ENCODE measurements at regions not wholly inside any gene's neighbourhood (a gene's known extent, or its start where the extent isn't known, plus 50 kb on each side); places are given as distances from the start of the nearest gene placed in this dataset.

DNA sequence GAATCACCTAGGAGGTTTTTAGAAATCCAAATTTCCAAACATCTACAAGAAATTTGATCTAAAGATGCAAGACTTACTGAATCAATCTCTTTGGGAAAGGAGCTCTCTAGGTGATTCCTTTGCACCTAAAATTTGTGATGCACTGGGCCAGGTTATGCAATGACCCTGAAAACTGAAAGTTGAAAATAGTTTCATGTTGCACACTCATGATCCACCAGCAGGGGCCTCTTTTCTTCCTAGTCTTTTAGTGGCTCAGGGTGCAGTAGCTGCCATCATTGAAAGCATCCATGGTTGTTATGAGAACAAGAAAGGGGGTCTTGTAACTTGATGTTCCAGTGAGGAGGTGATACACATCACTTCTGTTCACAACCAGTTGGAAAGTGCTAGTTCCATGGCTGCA lies 486.8 kb downstream of the PSAT1 start:
- no peaks in the 10 kb centered on the region for H3K36me3 ChIP-seq (ENCODE audit: insufficient read depth, low read length, poor library complexity, severe bottlenecking)
- no peak for TF ChIP-seq EZH2 (IDR thresholded peaks at IDR 0.05; ENCODE audit: borderline replicate concordance, low read depth, low read length, poor library complexity, severe bottlenecking)
- TF ChIP-seq, protein P1, sequence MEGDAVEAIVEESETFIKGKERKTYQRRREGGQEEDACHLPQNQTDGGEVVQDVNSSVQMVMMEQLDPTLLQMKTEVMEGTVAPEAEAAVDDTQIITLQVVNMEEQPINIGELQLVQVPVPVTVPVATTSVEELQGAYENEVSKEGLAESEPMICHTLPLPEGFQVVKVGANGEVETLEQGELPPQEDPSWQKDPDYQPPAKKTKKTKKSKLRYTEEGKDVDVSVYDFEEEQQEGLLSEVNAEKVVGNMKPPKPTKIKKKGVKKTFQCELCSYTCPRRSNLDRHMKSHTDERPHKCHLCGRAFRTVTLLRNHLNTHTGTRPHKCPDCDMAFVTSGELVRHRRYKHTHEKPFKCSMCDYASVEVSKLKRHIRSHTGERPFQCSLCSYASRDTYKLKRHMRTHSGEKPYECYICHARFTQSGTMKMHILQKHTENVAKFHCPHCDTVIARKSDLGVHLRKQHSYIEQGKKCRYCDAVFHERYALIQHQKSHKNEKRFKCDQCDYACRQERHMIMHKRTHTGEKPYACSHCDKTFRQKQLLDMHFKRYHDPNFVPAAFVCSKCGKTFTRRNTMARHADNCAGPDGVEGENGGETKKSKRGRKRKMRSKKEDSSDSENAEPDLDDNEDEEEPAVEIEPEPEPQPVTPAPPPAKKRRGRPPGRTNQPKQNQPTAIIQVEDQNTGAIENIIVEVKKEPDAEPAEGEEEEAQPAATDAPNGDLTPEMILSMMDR (conservative IDR thresholded peaks at IDR 0.05; ENCODE audit: low read depth, low read length), result peak; percentile 47; the same call in 1 of the 2 replicates
- DNase-seq (ENCODE audit: low spot score), result no peak
- no peak overlapping the region for H3K27ac ChIP-seq (ENCODE audit: low read depth, low read length, poor library complexity, severe bottlenecking)
- no TSS peak for BruUV-seq (replicated peaks)
- H3K9me3 ChIP-seq (ENCODE audit: low read depth, low read length, poor library complexity, severe bottlenecking), result no peaks in the 10 kb centered on the region
- intact Hi-C loops (cut with micrococcal nuclease; ENCODE audit: unreplicated experiment), result no loop called here
- H3K4me1 ChIP-seq (ENCODE audit: insufficient read depth, low read length, poor library complexity, severe bottlenecking), result peaks cover 16% of the 10 kb centered on the region
- no peak overlapping the region for H3K4me3 ChIP-seq (ENCODE audit: low read depth, low read length, poor library complexity, severe bottlenecking)
- POLR2A ChIA-PET (ENCODE audit: low non-redundant PET), result no interaction called here
- H3K27me3 ChIP-seq (replicated peaks; ENCODE audit: insufficient read depth, low read depth, low read length, poor library complexity), result no peaks in the 10 kb centered on the region
- CTCF ChIA-PET, result no interaction called here

DNA sequence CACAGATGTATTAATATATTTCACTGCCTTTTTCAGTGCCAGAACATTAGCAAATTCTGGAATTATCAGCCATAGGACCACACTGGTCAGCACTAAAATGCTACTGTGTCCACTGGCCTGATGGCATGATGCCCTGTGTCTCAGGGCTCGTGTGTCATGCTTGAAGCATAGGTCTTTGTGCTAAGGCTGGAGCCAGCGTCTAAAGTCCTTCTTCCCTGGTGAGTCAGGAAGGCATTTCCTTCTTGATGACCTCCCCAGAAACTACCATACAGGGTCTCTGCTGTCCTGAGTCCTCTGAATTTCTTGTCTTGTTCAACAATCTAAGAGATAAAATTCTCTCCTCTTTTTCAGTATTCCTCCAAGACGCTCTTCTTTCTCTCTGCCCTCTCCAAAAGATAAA lies 489.9 kb downstream of the PSAT1 start:
- BruUV-seq (replicated peaks), result no TSS peak
- POLR2A ChIA-PET (ENCODE audit: low non-redundant PET), result interaction anchor here (0.7 kb wide), 1 partner anchor 17 kb away, joined by 8 read pairs; no protein-coding TSS in a partner anchor
- H3K4me3 ChIP-seq (ENCODE audit: low read depth, low read length, poor library complexity, severe bottlenecking), result no peak overlapping the region
- no peaks in the 10 kb centered on the region for H3K9me3 ChIP-seq (ENCODE audit: low read depth, low read length, poor library complexity, severe bottlenecking)
- no peaks in the 10 kb centered on the region for H3K4me1 ChIP-seq (ENCODE audit: insufficient read depth, low read length, poor library complexity, severe bottlenecking)
- no peak overlapping the region for H3K27ac ChIP-seq (ENCODE audit: low read depth, low read length, poor library complexity, severe bottlenecking)
- CTCF ChIA-PET, result no interaction called here
- no peak for TF ChIP-seq EZH2 (IDR thresholded peaks at IDR 0.05; ENCODE audit: borderline replicate concordance, low read depth, low read length, poor library complexity, severe bottlenecking)
- TF ChIP-seq, protein P1 (conservative IDR thresholded peaks at IDR 0.05; ENCODE audit: low read depth, low read length), result no peak
- no peaks in the 10 kb centered on the region for H3K36me3 ChIP-seq (ENCODE audit: insufficient read depth, low read length, poor library complexity, severe bottlenecking)
- no peaks in the 10 kb centered on the region for H3K27me3 ChIP-seq (replicated peaks; ENCODE audit: insufficient read depth, low read depth, low read length, poor library complexity)
- intact Hi-C loops (cut with micrococcal nuclease; ENCODE audit: unreplicated experiment), result no loop called here
- DNase-seq (ENCODE audit: low spot score), result no peak

DNA sequence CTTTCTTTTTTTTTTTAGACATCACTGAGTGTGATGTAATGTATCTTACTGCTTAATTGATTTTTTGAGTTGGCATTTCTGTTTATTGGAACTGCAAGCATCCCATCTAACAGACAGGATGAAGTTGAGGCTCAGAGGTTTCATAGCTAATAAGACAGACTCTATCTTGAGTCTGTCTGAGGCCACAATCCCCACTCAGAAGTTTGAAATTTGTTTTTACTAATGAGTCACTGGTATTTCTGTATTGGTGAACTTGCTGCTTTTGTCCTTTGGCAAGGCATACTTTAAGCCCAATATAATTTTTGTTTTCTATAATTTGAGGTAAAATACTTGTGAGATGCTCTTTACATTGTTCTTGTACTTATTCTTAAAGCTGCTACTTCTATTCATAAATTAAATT lies 491.2 kb downstream of the PSAT1 start:
- Histone ChIP-seq H3K27me3 (replicated peaks; ENCODE audit: insufficient read depth, low read depth, low read length, poor library complexity) (no peaks in the 10 kb centered on the region), H3K4me3 (ENCODE audit: low read depth, low read length, poor library complexity, severe bottlenecking) (no peak overlapping the region), H3K27ac (ENCODE audit: low read depth, low read length, poor library complexity, severe bottlenecking) (no peak overlapping the region), H3K9me3 (ENCODE audit: low read depth, low read length, poor library complexity, severe bottlenecking) (no peaks in the 10 kb centered on the region), H3K36me3 (ENCODE audit: insufficient read depth, low read length, poor library complexity, severe bottlenecking) (no peaks in the 10 kb centered on the region), H3K4me1 (ENCODE audit: insufficient read depth, low read length, poor library complexity, severe bottlenecking) (no peaks in the 10 kb centered on the region)
- no peak for TF ChIP-seq EZH2 (IDR thresholded peaks at IDR 0.05; ENCODE audit: borderline replicate concordance, low read depth, low read length, poor library complexity, severe bottlenecking)
- TF ChIP-seq, protein P1 (conservative IDR thresholded peaks at IDR 0.05; ENCODE audit: low read depth, low read length), result no peak
- CTCF ChIA-PET, result no interaction called here
- POLR2A ChIA-PET (ENCODE audit: low non-redundant PET), result no interaction called here
- BruUV-seq (replicated peaks), result no TSS peak
- intact Hi-C loops (cut with micrococcal nuclease; ENCODE audit: unreplicated experiment), result no loop called here
- no peak for DNase-seq (ENCODE audit: low spot score)

Measured in A673 (cell line).